ENCODE measurements at regions not wholly inside any gene's neighbourhood (a gene's known extent, or its start where the extent isn't known, plus 50 kb on each side); places are given as distances from the start of the nearest gene placed in this dataset.

GRCh38 chr6:145445674-145446073, 289.6 kb downstream of the EPM2A start:
- no peak overlapping the region for H3K4me3 ChIP-seq
- H3K36me3 ChIP-seq = no peaks in the 10 kb centered on the region
- H3K27me3 ChIP-seq (replicated peaks; ENCODE audit: insufficient read depth) = no peaks in the 10 kb centered on the region
- no peak overlapping the region for H3K27ac ChIP-seq
- DNase-seq (ENCODE audit: low spot score) = no peak
- no peak for TF ChIP-seq CTCF (IDR thresholded peaks at IDR 0.05)
- H3K9me3 ChIP-seq = peaks cover 16% of the 10 kb centered on the region
- H3K4me1 ChIP-seq (ENCODE audit: control insufficient read depth in 1 of 2, low read depth in 2 of 2) = no peaks in the 10 kb centered on the region
- ATAC-seq (ENCODE audit: insufficient number of reproducible peaks, low FRiP score, low read depth) = no peak

- peaks cover 2% of the 10 kb centered on the region for H3K9me3 ChIP-seq
- ATAC-seq (ENCODE audit: insufficient number of reproducible peaks, low FRiP score, low read depth) (no peak), DNase-seq (ENCODE audit: low spot score) (no peak)
- no peak for TF ChIP-seq CTCF (IDR thresholded peaks at IDR 0.05)
- H3K4me1 ChIP-seq (ENCODE audit: control insufficient read depth in 1 of 2, low read depth in 2 of 2) = no peaks in the 10 kb centered on the region
- no peaks in the 10 kb centered on the region for H3K36me3 ChIP-seq
- no peak overlapping the region for H3K27ac ChIP-seq
- no peak overlapping the region for H3K4me3 ChIP-seq
- H3K27me3 ChIP-seq (replicated peaks; ENCODE audit: insufficient read depth) = no peaks in the 10 kb centered on the region
Observed at GRCh38 chr6:145451029-145451428, 284.3 kb downstream of the EPM2A start.

- H3K4me1 ChIP-seq (ENCODE audit: control insufficient read depth in 1 of 2, low read depth in 2 of 2) = no peaks in the 10 kb centered on the region
- H3K4me3 ChIP-seq = no peak overlapping the region
- H3K27me3 ChIP-seq (replicated peaks; ENCODE audit: insufficient read depth) = no peaks in the 10 kb centered on the region
- TF ChIP-seq CTCF (IDR thresholded peaks at IDR 0.05) = no peak
- no peak for DNase-seq (ENCODE audit: low spot score)
- no peak overlapping the region for H3K27ac ChIP-seq
- no peak for ATAC-seq (ENCODE audit: insufficient number of reproducible peaks, low FRiP score, low read depth)
- no peaks in the 10 kb centered on the region for H3K36me3 ChIP-seq
- H3K9me3 ChIP-seq = no peaks in the 10 kb centered on the region
Observed at GRCh38 chr6:145453376-145453775, 281.9 kb downstream of the EPM2A start.

- Histone ChIP-seq H3K27me3 (replicated peaks; ENCODE audit: insufficient read depth) (no peaks in the 10 kb centered on the region), H3K4me1 (ENCODE audit: control insufficient read depth in 1 of 2, low read depth in 2 of 2) (no peaks in the 10 kb centered on the region), H3K36me3 (no peaks in the 10 kb centered on the region), H3K27ac (no peak overlapping the region), H3K9me3 (no peaks in the 10 kb centered on the region), H3K4me3 (no peak overlapping the region)
- DNase-seq (ENCODE audit: low spot score) (no peak), ATAC-seq (ENCODE audit: insufficient number of reproducible peaks, low FRiP score, low read depth) (no peak)
- TF ChIP-seq CTCF (IDR thresholded peaks at IDR 0.05) = no peak
Observed at GRCh38 chr6:145454006-145454405, 281.3 kb downstream of the EPM2A start.

GRCh38 chr6:145457556-145457955, 277.8 kb downstream of the EPM2A start:
- no peaks in the 10 kb centered on the region for H3K36me3 ChIP-seq
- no peaks in the 10 kb centered on the region for H3K9me3 ChIP-seq
- TF ChIP-seq CTCF (IDR thresholded peaks at IDR 0.05) = no peak
- no peak for ATAC-seq (ENCODE audit: insufficient number of reproducible peaks, low FRiP score, low read depth)
- H3K4me1 ChIP-seq (ENCODE audit: control insufficient read depth in 1 of 2, low read depth in 2 of 2) = no peaks in the 10 kb centered on the region
- H3K4me3 ChIP-seq = no peak overlapping the region
- no peak for DNase-seq (ENCODE audit: low spot score)
- H3K27me3 ChIP-seq (replicated peaks; ENCODE audit: insufficient read depth) = no peaks in the 10 kb centered on the region
- H3K27ac ChIP-seq = no peak overlapping the region
